Activated CD4-positive, CD25-positive, alpha-beta regulatory T cell treated with anti-CD3 and anti-CD28 coated beads, Interleukin-2, amount 50 U/mL, for 72 hours (primary cell): ENCODE measurements at regions not wholly inside any gene's neighbourhood (a gene's known extent, or its start where the extent isn't known, plus 50 kb on each side); places are given as distances from the start of the nearest gene placed in this dataset.

Source experiments
- DNase-seq: peaks from one replicate; pipeline ENCODE4 v3.0.0; 2021

DNA sequence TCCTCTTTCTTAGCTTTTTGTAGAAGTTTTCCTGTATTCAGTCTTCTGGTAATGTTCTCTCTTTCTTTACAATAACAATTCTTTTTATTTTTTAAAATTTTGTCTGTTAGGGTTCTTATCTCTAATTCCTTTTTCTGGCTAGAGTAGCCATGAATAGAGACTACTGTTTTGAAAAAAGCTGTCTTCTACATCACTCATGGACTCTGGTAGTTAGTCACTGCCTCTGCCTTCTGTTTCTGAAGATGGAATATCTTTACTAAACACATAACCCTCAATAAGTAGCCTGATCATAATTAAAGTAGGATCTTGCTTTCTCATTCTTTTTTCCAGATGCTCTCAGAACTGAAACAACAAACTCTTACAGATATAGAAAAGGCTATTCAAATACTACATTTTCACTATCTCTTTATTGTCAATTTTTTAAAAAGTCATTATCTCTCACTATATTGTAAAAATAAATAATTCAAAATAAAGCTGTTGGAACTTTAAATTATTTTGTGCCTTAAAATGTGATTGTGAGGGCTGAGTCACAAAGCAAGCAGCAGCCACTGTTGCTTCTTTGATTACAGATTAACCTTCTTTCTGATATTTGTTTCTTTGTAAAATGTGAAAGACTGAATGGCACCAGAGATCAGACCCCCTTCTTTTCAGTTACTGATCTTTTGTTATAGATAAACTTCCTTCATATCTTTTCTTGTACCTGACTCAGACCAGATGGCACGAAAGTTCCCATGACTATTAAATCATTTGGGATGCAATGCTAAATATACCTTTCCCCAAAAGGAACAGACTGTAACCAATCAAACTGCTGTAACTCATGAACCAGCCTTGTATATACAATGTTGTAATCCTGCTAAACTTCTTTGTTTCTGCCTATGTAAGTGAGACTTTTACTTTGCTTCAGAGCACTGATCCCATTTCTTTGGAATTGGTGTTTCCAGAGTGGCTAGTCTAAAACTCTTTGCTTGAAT lies 1159.5 kb downstream of the IGSF11 start:
- no peak for DNase-seq

GRCh38 chr3:117875887-117876286 lies 1158.8 kb downstream of the IGSF11 start:
- no peak for DNase-seq

- DNase-seq, result no peak
Measured at GRCh38 chr3:117880638-117881037, 1154.0 kb downstream of the IGSF11 start.

DNA sequence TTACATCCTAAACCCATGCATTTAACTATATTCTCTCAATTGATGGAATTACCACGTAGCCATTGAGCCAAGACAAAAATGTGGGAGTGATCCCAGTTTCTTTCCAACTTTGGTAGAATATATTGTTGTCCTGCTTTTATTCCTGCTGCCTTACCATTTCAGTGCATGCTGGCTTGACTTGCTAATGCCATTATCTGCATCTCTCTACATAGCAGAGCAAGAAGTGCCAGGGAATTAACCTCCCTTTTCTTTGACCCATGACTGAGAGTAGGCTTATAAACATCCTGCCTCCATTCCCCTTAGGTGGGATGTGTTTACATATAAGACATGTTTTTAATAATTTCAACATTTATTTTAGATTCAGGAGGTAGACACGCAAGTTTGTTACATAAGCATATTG lies 1153.4 kb downstream of the IGSF11 start:
- no peak for DNase-seq

- DNase-seq, result no peak
Measured at GRCh38 chr3:117885011-117885441, 1149.6 kb downstream of the IGSF11 start.

DNA sequence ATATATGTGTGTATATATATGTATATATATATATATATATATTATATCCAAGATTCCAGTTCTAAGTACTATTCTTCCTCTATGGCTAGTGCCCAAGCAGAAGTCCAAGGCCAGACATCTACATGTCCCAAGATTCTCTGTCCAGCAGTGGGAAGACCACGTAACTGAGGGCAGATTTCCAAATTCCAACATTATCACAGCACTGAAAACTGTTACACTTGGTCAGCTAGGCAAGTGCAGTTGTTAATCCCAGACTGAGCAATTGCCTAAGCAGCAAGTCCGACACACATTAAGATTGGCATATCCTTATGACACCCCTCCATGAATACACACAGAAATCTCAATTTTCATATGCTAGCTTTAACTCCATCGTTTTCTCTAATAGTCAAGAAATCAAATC lies 1148.5 kb downstream of the IGSF11 start:
- DNase-seq, result no peak

DNA sequence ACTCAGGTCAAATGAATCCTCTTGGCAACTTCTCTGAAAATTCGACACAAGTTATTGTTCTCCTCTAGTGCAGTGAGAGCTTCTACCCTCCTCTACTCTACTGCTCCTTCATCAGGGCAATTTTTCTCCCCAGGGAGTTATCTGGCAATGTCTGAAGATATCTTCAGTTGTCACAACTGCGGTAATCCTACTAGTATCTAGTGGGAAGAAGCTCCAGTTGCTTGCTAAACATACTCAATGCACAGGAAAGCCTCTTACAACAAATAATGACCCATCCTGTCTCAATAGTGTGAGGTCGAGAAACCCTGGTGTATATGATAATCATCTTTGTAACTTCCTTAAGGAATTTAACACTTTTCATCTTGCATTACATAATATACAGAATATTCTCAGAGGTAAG lies 1147.6 kb downstream of the IGSF11 start:
- no peak for DNase-seq

DNA sequence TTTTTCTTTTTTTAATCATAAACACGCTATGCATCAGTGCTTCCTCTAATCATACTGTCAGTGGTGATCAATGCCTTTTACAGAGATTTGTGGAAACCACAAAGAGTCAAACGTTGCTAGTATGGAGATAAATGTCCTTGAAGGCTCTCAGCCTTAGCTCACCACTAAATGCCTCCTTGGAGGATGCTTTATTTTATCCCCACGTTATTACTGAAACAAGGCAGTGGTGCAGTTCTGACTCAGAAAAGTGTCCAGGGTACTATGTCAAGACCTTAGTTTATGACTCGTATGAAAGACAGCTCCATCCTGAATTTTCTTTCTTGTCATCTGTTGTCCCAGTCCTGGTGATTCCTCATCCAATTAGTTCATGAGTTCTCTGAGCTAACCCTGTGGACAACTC lies 1146.7 kb downstream of the IGSF11 start:
- no peak for DNase-seq

GRCh38 chr3:117892431-117892841 lies 1142.2 kb downstream of the IGSF11 start:
- DNase-seq, result no peak

DNA sequence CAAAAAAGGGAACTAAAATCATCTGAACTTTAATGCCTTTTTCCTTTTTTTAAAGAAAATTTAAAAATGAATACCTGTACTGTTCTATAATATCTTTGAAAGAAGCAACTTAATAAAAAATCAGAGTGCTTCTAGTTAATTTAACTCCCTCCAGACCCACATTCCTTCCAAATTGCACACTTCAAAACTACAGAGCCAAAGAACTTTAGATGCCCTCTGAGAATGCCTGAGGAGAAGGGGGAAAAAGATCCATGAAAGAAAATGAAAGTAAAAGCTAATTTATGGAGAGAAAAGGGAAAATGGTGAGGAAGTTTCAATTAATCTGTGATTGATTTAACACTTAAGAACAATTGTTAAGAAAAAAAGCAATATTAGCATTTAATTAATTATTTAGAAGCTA lies 1141.6 kb downstream of the IGSF11 start:
- DNase-seq, result no peak

DNA sequence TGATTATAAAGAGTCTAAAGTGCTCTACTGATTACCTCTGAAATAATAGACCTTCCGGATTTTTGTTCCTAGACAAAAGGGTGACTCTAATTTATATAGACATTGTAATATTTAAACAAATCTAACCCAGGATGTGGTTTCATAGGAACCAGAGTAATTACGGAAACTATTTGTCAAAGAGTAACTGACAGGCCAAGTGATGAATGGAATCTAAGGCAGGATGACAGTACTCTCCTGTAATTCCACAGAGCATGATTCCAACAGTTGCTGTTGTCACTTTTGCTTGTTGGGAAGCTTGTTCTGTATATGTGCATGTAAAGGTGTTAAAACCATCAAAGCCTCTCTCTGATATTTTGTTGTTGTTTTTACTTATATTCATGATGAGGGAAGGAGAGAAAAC lies 1141.0 kb downstream of the IGSF11 start:
- no peak for DNase-seq

- DNase-seq, result no peak
Measured at GRCh38 chr3:117898722-117899522, 1135.7 kb downstream of the IGSF11 start.

DNA sequence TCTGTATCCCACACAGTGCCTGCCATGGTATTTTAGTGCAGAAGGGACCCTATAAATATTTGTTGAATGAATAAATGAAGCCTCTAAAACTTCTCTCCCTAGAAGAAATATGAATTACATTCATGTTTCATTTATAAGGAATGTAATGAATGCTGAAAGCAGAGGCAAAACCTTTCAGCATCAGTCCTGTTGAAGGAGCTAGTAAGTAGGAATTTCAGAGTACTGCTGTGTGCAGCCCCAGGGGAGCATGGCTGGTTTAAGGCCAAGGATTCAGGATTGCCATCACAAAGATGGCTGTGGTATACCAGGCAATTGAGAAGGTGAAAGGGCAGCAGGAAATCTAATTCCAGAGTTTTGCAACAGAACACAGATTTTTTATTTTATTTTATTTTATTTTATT lies 1131.4 kb downstream of the IGSF11 start:
- no peak for DNase-seq

DNA sequence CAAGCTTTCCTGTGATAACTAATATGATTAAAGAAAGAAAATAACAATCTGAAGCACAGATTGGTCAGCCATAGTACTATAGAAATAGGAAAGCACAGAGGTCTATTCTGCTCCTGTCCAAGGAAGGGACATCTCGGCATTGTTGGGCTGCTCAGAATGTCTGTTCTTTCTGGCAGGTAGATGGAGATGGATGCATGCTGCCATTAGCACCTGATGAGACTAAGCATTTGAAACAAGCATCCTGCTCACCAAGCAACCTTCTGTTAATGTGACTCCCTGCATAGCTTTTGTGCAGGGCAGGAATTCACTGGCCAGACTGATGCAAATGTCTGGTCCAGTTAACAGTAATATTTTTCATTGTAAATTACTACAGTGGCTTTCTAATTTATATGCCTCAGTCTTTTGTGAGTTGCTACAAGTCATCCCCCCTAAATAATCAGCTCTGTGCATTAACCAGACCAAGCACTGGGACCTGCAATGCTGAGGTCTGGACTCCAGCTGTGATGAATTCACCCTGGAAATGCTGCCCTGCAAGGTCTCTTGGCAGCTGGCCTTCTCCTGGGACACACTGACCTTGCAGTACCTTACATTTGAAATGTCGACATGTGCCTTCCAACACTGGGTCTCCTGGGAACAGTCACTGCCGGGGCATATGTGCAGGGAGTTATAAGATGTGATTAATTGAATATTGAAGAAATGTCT lies 1123.7 kb downstream of the IGSF11 start:
- DNase-seq, result no peak

DNA sequence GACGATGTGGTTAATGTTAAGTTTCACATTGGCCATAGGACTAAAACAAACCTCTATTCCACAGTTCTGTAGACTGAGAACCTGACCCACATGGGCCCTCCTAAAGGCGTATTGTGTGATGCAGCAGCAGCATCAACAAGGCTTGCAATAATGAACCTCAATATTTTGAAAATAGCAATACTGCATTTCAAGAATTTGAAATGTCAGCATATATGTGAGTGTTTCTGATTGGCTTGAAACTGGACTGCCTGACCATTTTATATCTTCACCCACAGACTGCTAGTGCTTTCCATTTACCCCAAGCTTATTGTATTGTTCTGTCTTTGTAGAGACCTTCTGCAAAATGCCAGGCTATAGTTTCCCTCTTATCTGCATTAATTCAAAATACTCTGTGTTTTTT lies 1122.3 kb downstream of the IGSF11 start:
- no peak for DNase-seq

- DNase-seq, result no peak
Measured at GRCh38 chr3:117914540-117915100, 1120.0 kb downstream of the IGSF11 start.

- DNase-seq, result no peak
Measured at GRCh38 chr3:117916839-117917238, 1117.8 kb downstream of the IGSF11 start.

DNA sequence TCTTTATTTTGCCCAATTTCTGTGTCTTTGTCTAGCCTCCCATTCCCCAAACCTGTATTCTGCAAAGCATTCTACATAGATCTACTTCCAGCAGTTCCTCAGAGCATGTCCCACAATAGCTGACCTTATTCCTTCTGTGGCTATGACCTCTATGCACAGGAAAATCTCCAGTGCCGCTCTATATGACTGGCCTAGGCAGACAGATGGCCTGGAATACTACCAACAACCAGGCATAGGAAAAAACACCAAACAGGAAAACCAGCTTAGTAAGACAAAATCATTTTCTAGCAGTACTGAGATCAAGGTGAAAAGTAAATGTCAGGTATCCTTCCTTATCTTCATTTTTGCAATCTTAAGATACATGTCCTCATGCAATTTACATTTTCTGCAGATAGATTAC lies 1115.0 kb downstream of the IGSF11 start:
- DNase-seq, result no peak

GRCh38 chr3:117920253-117920898 lies 1114.3 kb downstream of the IGSF11 start:
- no peak for DNase-seq

- no peak for DNase-seq
Measured at GRCh38 chr3:117921411-117921810, 1113.2 kb downstream of the IGSF11 start.

DNA sequence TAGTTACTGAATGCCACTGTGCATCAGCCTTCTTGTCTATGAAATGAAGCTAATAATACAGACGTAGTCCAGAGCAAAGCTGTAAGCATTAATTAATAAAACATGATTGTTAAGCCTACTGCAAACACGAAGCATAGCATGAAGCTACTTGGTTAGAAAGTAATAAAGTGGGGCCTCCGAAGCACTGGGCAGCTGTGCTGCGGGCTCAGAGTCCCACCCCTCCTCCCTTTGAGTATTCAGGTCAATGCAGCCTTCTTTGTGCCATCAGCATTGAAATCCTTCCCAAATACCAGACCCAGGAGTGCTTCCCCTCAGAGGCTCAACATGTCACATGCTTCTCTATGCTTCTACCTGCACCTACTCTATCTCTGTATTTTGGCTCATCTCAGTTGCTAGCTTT lies 1112.6 kb downstream of the IGSF11 start:
- DNase-seq, result no peak

- DNase-seq, result no peak
Measured at GRCh38 chr3:117926819-117927218, 1107.8 kb downstream of the IGSF11 start.
